ENCODE measurements at regions not wholly inside any gene's neighbourhood (a gene's known extent, or its start where the extent isn't known, plus 50 kb on each side); places are given as distances from the start of the nearest gene placed in this dataset.
A peak's percentile ranks its signal among the peaks of the same experiment; 100 is the strongest.

DNA sequence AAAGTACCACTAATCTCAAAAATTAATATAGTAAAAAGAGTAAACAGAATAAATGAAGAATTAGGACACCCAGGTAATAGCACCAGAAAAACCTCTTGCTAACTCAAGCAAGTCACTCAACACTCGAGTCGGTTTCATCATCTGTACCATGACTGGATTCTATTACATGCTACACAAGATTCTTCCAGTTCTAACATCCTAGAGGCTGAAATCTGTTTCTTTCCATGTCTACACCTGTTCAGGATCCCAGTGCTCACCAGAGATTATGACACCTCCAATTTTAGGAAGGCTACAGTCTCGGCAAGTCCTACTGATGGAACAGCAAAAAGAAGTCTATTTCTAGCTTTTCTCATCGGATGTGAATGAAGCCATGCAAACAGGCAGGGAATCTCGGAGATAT lies 95.3 kb upstream of the ANK3 start:
- TF ChIP-seq POLR2A (IDR thresholded peaks at IDR 0.05) = no peak
- TF ChIP-seq, protein P1, sequence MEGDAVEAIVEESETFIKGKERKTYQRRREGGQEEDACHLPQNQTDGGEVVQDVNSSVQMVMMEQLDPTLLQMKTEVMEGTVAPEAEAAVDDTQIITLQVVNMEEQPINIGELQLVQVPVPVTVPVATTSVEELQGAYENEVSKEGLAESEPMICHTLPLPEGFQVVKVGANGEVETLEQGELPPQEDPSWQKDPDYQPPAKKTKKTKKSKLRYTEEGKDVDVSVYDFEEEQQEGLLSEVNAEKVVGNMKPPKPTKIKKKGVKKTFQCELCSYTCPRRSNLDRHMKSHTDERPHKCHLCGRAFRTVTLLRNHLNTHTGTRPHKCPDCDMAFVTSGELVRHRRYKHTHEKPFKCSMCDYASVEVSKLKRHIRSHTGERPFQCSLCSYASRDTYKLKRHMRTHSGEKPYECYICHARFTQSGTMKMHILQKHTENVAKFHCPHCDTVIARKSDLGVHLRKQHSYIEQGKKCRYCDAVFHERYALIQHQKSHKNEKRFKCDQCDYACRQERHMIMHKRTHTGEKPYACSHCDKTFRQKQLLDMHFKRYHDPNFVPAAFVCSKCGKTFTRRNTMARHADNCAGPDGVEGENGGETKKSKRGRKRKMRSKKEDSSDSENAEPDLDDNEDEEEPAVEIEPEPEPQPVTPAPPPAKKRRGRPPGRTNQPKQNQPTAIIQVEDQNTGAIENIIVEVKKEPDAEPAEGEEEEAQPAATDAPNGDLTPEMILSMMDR (IDR thresholded peaks at IDR 0.05) = no peak
- WGBS, 2 donors = 75 to 95% methylated on average over 5 of the region's 5 CpGs
- intact Hi-C loops (cut with DNase I; ENCODE audit: low total_unique reads) = no loop called here
- DNase-seq (ENCODE audit: low spot score in 2 of 2) = no peak
- H3K4me3 ChIP-seq (ENCODE audit: low read depth, poor library complexity, severe bottlenecking) = no peak overlapping the region

DNA sequence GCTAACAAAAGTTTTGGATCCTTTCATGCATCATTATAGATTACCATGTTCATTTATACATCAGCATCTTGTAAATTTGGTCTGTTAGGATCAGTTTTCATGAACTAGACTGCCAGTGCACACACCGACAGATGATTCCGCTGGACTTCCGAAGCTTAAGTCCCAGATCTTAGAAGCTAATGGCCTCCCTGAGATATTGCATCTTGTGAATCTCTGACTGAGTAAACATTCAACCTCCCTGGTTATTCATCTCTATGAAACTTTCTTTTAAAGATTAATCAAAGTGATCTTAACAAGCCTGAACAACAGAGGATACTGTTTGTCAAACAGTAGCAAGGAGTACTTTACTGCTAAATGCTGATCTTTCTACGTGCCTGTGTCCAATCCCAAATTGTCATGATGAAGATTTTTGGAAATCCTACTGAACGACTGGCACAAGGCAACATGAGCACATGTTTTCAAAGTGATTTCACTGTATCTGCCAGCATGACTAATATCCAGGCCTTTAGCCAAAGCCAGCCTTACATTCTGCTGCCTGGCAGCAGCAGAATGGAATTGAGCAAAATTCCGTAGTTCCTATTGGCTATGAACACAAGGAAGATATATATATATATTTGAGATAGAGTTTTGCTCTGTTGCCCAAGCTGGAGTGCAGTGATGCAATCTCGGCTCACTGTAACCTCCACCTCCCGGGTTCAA lies 91.3 kb upstream of the ANK3 start:
- TF ChIP-seq, protein P1 (IDR thresholded peaks at IDR 0.05) = no peak
- no peak for TF ChIP-seq POLR2A (IDR thresholded peaks at IDR 0.05)
- WGBS, 2 donors = 24 to 29% methylated on average over 8 of the region's 8 CpGs
- no peak overlapping the region for H3K4me3 ChIP-seq (ENCODE audit: low read depth, poor library complexity, severe bottlenecking)
- DNase-seq (ENCODE audit: low spot score in 2 of 2) = peak in 1 of 2 donors; percentile 40
- intact Hi-C loops (cut with DNase I; ENCODE audit: low total_unique reads) = no loop called here

DNA sequence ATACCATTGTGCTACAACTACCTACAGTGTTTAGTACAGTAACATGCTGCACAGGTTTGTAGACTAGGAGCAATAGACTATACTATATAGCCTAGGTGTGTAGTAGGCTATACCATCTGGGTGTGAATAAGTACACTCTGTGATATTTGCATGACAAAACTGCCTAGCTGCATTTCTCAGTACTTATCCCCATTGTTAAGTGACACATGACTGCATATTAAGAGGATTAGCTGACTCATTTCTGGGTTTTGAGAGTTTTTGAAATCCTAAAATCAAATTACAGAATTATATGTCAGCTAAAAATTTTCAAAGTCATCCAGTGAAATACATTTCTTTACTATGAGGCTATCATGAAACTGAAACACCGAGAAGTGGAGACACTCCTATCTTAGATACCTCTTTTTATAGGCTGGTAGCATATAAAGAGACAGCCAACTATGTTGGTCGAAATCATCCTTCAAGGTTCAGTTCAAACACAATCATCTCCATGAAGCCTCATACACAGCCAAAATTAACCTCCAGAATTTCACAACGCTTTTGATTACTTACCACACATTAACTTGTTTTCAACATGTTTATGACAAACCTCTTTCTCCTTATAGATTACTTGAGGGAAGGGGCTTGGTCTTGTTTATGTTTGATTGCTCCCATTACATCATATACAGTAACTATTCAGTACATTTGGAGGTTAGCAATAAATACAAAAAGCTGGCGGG lies 89.8 kb upstream of the ANK3 start:
- H3K4me3 ChIP-seq (ENCODE audit: low read depth, poor library complexity, severe bottlenecking) = no peak overlapping the region
- TF ChIP-seq, protein P1 (IDR thresholded peaks at IDR 0.05) = no peak
- no peak for TF ChIP-seq POLR2A (IDR thresholded peaks at IDR 0.05)
- 77 to 81% methylated on average over 4 of the region's 4 CpGs for WGBS, 2 donors
- DNase-seq (ENCODE audit: low spot score in 2 of 2) = no peak
- intact Hi-C loops (cut with DNase I; ENCODE audit: low total_unique reads) = no loop called here

DNA sequence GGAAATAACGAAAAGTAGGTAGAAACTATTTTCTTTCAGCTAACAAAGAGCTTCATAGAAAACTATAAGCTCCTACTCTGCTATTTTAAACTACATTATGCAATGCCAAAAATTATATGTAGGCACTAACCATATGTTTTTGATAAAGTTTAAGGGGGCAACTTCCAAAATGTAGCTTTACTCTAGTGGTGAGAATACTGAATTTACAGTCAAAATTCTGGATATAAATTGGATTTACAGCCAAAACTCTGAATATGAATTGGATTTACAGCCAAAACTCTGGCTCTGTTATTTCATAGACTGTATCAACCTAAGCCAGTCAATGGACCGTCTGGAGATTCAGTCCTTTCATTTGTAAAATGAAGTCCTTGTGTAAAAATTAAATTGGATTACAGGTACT lies 86.8 kb upstream of the ANK3 start:
- TF ChIP-seq POLR2A (IDR thresholded peaks at IDR 0.05) = no peak
- TF ChIP-seq, protein P1 (IDR thresholded peaks at IDR 0.05) = no peak
- WGBS, 2 donors = 91 to 96% methylated on average over 2 of the region's 2 CpGs
- intact Hi-C loops (cut with DNase I; ENCODE audit: low total_unique reads) = no loop called here
- no peak for DNase-seq (ENCODE audit: low spot score in 2 of 2)
- no peak overlapping the region for H3K4me3 ChIP-seq (ENCODE audit: low read depth, poor library complexity, severe bottlenecking)

DNA sequence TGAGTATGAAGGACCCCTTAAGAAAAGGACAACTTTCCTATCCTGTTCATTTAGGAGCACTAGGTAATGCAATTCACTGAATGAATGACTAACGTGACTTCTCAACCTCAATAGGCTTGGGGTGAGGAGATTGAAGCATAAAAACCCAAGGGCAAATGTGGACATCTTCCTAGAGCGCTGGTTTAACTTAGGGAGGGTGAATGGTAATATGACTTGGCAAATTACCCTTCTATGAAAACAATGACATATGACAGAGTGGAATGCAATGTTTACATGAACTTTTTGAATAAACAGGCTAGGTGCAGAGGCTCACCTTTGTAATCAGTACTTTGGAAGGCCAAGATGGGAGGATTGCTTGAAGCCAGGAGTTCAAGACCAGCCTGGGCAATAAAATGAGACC lies 83.9 kb upstream of the ANK3 start:
- no peak for TF ChIP-seq POLR2A (IDR thresholded peaks at IDR 0.05)
- TF ChIP-seq, protein P1 (IDR thresholded peaks at IDR 0.05) = no peak
- 64 to 78% methylated on average over 2 of the region's 2 CpGs for WGBS, 2 donors
- no peak overlapping the region for H3K4me3 ChIP-seq (ENCODE audit: low read depth, poor library complexity, severe bottlenecking)
- no peak for DNase-seq (ENCODE audit: low spot score in 2 of 2)
- intact Hi-C loops (cut with DNase I; ENCODE audit: low total_unique reads) = no loop called here

Measured in lower leg skin (tissue), 4 donors.